Keratinocyte (primary cell): ENCODE measurements at regions not wholly inside any gene's neighbourhood (a gene's known extent, or its start where the extent isn't known, plus 50 kb on each side); places are given as distances from the start of the nearest gene placed in this dataset.

Experiments
- DNase-seq: peaks from one replicate; pipeline ENCODE4 v3.0.0-alpha.2; 2011; ENCODE audit warnings: low read depth, missing footprints, low spot score
- FAIRE-seq: peaks from 2 replicates; lab custom pipeline; 2011; peaks lifted over from hg19 to GRCh38; lab: Jason Lieb, UNC
- H2AFZ ChIP-seq: 2 replicates; pipeline ENCODE4 v1.6.0; 2012; ENCODE audit warnings: low read length, control low read depth, inconsistent platforms; ENCODE audit not compliant: control insufficient read depth
- H3K27ac ChIP-seq: 2 replicates; pipeline ENCODE4 v1.5.1; 2011; ENCODE audit warnings: low read length; ENCODE audit not compliant: control insufficient read depth, insufficient read depth
- H3K27me3 ChIP-seq: 3 replicates; pipeline ENCODE4 v1.6.0; 2011; ENCODE audit warnings: low read length; ENCODE audit not compliant: control insufficient read depth, insufficient read depth; ENCODE audit errors: extremely low read depth
- H3K36me3 ChIP-seq, 2 experiments: 2 replicates in 1 of 2; 3 replicates in 1 of 2; pipeline ENCODE4 v1.5.1; 2011; ENCODE audit warnings: low read length in 2 of 2, mild to moderate bottlenecking in 1 of 2; ENCODE audit not compliant: control insufficient read depth in 2 of 2, insufficient read depth in 2 of 2; ENCODE audit errors: extremely low read depth in 1 of 2
- H3K4me1 ChIP-seq: 3 replicates; pipeline ENCODE4 v1.5.1; 2011; ENCODE audit warnings: low read length; ENCODE audit not compliant: control insufficient read depth, insufficient read depth; ENCODE audit errors: extremely low read depth
- H3K4me2 ChIP-seq: 3 replicates; pipeline ENCODE4 v1.6.0; 2011; ENCODE audit warnings: low read depth, low read length; ENCODE audit not compliant: control insufficient read depth, insufficient read depth; ENCODE audit errors: extremely low read depth
- H3K4me3 ChIP-seq, 3 experiments: fragments of 200-600 bp in 1 of 3; sonication (generic) in 1 of 3; 2 replicates in 2 of 3; 3 replicates in 1 of 3; pipeline ENCODE4 v1.5.1; 2011 to 2016; ENCODE audit warnings: low read length in 3 of 3, mild to moderate bottlenecking in 3 of 3, control low read depth in 2 of 3, inconsistent platforms in 1 of 3, low read depth in 1 of 3, mixed read lengths in 1 of 3, mixed run types in 1 of 3, moderate library complexity in 1 of 3; ENCODE audit not compliant: control insufficient read depth in 2 of 3, insufficient read depth in 2 of 3; ENCODE audit errors: extremely low read depth in 1 of 3
- H3K79me2 ChIP-seq: 2 replicates; pipeline ENCODE4 v1.6.0; 2012; ENCODE audit warnings: low read length; ENCODE audit not compliant: control insufficient read depth, insufficient read depth
- H3K9ac ChIP-seq: 3 replicates; pipeline ENCODE4 v1.6.0; 2011; ENCODE audit warnings: low read length; ENCODE audit not compliant: control insufficient read depth, insufficient read depth; ENCODE audit errors: extremely low read depth
- H3K9me1 ChIP-seq: 3 replicates; pipeline ENCODE4 v1.6.0; 2011; ENCODE audit warnings: low read length; ENCODE audit not compliant: control insufficient read depth, insufficient read depth; ENCODE audit errors: extremely low read depth
- H3K9me3 ChIP-seq: 2 replicates; pipeline ENCODE4 v1.5.1; 2012; ENCODE audit warnings: low read depth, low read length; ENCODE audit not compliant: control insufficient read depth
- H4K20me1 ChIP-seq: 3 replicates; pipeline ENCODE4 v1.6.0; 2011; ENCODE audit warnings: low read length; ENCODE audit not compliant: control insufficient read depth, insufficient read depth; ENCODE audit errors: extremely low read depth
- CTCF ChIP-seq, 3 experiments: IDR thresholded peaks in 1 of 3; conservative IDR thresholded peaks in 1 of 3; optimal IDR thresholded peaks in 1 of 3; 2 replicates in 2 of 3; 3 replicates in 1 of 3; pipeline versions ENCODE3 to v1.5.1; 2011; ENCODE audit warnings: low read length in 3 of 3, mild to moderate bottlenecking in 3 of 3, moderate library complexity in 2 of 3, control low read depth in 1 of 3, inconsistent platforms in 1 of 3; ENCODE audit not compliant: insufficient read depth in 2 of 3; ENCODE audit errors: extremely low read depth in 1 of 3
- EZH2 ChIP-seq: IDR thresholded peaks from one replicate; pipeline ENCODE4 v1.6.1; 2012; ENCODE audit warnings: inconsistent platforms, mild to moderate bottlenecking, low read length, moderate library complexity
- dilution Hi-C: fragments of 300-500 bp; cut with MboI; formaldehyde crosslinking; loops from one replicate; pipeline ENCODE4 v1.7.0; 2020; ENCODE audit warnings: low sequenced_read_pairs; ENCODE audit not compliant: extremely low pct_ligation_motif_present

GRCh38 chr15:85986741-85987140 lies 92.9 kb upstream of the AGBL1 start:
- no peak overlapping the region for H3K27ac ChIP-seq
- DNase-seq (no peak), FAIRE-seq (no peak)
- H3K4me3 ChIP-seq: no peak overlapping the region
- H3K79me2 ChIP-seq: no peaks in the 10 kb centered on the region
- dilution Hi-C loops: no loop called here
- H3K27me3 ChIP-seq: no peaks in the 10 kb centered on the region
- no peaks in the 10 kb centered on the region for H4K20me1 ChIP-seq
- no peak overlapping the region for H2AFZ ChIP-seq
- no peaks in the 10 kb centered on the region for H3K36me3 ChIP-seq
- no peaks in the 10 kb centered on the region for H3K9me1 ChIP-seq
- no peak for TF ChIP-seq CTCF (optimal IDR thresholded peaks at IDR 0.05 in 1 of 3, IDR thresholded peaks at IDR 0.05 in 1 of 3, conservative IDR thresholded peaks at IDR 0.05 in 1 of 3; ENCODE audit: extremely low read depth in 1 of 3, insufficient read depth in 2 of 3, low read length in 3 of 3)
- TF ChIP-seq EZH2: no peak
- no peak overlapping the region for H3K4me2 ChIP-seq
- no peaks in the 10 kb centered on the region for H3K9me3 ChIP-seq
- H3K9ac ChIP-seq: no peak overlapping the region
- H3K4me1 ChIP-seq: no peaks in the 10 kb centered on the region

DNA sequence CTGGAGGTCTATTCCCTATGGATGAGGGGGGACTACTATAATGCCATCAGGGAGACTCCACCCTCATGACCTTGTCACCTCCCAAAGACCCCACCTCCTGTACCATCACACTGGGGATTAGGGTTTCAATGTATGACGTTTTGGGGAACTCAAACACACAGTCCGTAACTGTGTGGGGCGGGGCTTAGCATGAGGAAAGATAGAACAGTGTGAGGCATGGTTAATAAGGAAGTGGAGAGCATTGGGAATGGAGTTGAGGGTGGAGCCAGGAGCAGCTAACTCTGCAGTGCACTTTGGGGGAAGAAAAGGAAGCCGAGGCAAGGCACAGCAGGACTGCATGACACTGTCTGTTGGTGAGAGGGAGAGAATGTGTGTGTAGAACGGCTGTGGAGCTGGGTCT lies 90.9 kb upstream of the AGBL1 start:
- no peaks in the 10 kb centered on the region for H4K20me1 ChIP-seq
- no peaks in the 10 kb centered on the region for H3K4me1 ChIP-seq
- H3K9me3 ChIP-seq: no peaks in the 10 kb centered on the region
- no peak overlapping the region for H2AFZ ChIP-seq
- H3K4me3 ChIP-seq: no peak overlapping the region
- H3K79me2 ChIP-seq: no peaks in the 10 kb centered on the region
- no peaks in the 10 kb centered on the region for H3K36me3 ChIP-seq
- TF ChIP-seq EZH2: no peak
- TF ChIP-seq CTCF (optimal IDR thresholded peaks at IDR 0.05 in 1 of 3, IDR thresholded peaks at IDR 0.05 in 1 of 3, conservative IDR thresholded peaks at IDR 0.05 in 1 of 3; ENCODE audit: extremely low read depth in 1 of 3, insufficient read depth in 2 of 3, low read length in 3 of 3): no peak
- H3K4me2 ChIP-seq: no peak overlapping the region
- H3K9ac ChIP-seq: no peak overlapping the region
- H3K27ac ChIP-seq: no peak overlapping the region
- no peaks in the 10 kb centered on the region for H3K9me1 ChIP-seq
- DNase-seq: no peak
- dilution Hi-C loops: no loop called here
- H3K27me3 ChIP-seq: no peaks in the 10 kb centered on the region
- no peak for FAIRE-seq
